Iris pigment epithelial cell (primary cell): ENCODE measurements at regions not wholly inside any gene's neighbourhood (a gene's known extent, or its start where the extent isn't known, plus 50 kb on each side); places are given as distances from the start of the nearest gene placed in this dataset.
"Not testable (repeated sequence)": the region's sequence is repeated elsewhere in the genome, so short reads cannot be mapped to it uniquely, and the experiment has no call there.

Source experiments
- DNase-seq: peaks from one replicate; pipeline ENCODE4 v3.0.0-alpha.2; 2011; ENCODE audit warnings: low read depth

GRCh38 chr1:172837816-172838679 lies 179.1 kb downstream of the FASLG start:
- peak; percentile 77 for DNase-seq

DNA sequence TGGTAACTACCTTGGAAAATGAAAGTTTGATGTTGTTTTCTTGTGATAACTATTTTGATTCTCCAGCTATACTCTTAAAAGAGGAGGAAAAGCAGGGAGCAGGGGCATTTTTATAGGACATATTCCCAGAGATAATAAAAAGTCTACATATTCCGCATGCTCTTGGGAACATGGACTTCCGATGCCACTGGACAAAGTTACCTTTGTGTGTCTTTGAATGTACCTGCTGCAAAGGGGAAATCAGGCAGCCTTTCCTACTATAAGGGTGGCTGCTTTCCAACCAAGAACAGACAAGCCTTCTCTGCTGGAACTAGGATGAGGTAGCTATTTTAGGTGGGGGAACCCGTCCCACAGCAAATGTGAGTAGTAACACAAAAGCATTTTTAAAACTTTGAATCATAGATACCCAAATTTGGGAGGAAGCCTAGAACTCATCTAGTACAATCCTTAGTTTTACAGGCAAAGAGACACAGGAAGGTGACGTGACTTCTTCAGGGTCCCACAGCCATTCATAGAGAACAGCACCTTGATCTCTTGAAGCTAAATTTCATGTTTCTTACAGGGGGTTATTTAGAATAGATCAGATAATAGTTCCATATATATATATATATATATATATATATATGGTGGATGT lies 179.9 kb downstream of the FASLG start:
- no peak for DNase-seq

DNA sequence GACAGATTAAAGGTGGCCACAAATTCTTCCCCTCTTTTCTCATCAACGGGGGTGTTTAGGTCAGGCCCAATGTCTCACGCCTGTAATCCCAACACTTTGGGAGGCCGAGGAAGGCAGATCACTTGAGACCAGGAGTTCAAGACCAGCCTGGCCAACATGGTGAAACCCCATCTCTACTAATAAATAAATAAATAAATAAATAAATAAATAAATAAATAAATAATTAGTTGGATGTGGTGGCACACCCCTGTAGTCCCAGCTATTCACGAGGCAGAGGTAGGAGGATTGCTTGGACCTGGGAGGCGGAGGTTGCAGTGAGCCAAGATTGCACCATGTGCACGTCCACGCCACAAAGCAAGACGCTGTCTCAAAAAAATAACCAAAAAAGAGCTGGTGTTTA lies 180.7 kb downstream of the FASLG start:
- not testable (repeated sequence) for DNase-seq

DNA sequence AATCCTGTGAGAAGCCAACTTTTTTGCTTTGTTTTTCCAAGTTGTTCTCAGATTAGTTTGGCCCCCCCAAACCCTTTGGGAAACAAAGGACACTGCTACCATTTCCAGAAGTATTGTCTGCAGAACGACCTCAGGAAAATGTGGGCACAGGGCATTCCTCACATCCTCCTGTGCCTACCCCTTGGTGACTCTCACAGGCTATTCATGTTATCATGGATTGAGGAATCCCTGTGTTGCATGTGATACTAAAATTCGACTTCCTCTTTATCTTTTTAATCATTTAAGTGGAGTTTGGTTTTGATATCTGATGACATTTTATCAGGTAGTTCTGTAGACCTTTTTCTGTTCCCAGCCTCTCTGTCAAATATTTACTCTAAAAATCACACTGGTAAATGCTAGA lies 184.5 kb downstream of the FASLG start:
- DNase-seq: no peak

- peak; percentile 65 for DNase-seq
These were observed 186.5 kb downstream of the FASLG start for GRCh38 chr1:172845371-172845770.

- no peak for DNase-seq
These were observed 187.0 kb downstream of the FASLG start for GRCh38 chr1:172845865-172846264.

DNA sequence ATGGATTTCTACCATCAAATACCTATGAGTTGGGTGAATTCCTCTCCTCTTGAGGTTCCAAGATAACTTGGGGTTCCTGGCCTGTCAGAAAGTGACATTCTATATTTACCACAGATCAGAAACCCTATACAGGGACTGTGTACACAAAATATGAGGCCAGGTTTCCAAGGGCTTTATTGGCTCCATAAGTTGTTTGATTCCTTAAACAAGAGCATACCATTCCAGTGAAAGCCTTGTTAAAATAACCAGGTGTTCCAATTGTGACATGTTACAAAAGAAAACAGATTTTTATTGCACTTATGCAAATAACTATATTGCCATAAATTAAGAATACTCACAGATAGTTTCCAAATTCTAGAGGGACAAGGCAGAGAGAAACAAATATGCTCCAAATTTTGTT lies 188.9 kb downstream of the FASLG start:
- DNase-seq: not testable (repeated sequence)

- DNase-seq: no peak
These were observed 190.8 kb downstream of the FASLG start for GRCh38 chr1:172849653-172850052.

- no peak for DNase-seq
These were observed 192.2 kb downstream of the FASLG start for GRCh38 chr1:172851077-172851476.

DNA sequence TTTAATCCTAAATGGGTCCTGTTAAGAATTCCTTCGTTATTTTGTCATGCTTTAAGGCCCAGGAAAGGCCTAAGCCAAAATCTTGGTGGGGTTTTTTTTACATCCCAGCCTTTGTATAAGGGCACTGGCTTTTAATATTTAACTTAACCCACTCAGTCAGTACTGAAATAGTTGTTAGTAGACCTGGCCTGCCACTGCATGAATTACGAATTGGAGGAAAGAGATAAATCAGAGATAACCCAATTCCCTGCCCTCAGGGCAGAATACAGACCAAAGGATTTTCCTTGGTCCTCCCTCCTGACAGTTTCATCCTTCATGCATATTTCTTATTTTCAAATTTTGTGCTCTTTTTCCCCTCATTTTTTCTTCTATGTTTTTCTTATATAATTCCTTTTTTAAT lies 193.0 kb downstream of the FASLG start:
- DNase-seq: no peak

- DNase-seq: not testable (repeated sequence)
These were observed 194.8 kb downstream of the TNFSF18 start for GRCh38 chr1:172855983-172856382.

DNA sequence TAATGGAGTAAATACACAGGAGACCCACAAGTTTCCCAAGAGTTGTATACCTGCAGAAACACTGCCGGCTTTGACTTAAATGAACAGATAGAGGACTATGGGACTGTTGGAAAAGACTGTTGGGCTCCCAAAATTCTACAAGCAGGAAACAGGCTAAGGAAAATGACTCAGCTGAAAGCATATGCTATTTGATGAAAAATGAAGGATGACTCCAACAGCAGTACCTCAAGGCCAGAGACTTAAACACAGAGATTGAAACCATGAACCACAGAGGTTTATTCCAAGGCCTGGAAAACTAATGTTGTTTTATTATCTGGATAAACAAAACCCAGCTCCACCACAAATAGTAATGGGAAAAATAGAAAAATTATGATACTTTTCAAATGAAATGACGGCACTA lies 187.7 kb downstream of the TNFSF18 start:
- peak; percentile 37 for DNase-seq

- no peak for DNase-seq
These were observed 183.4 kb downstream of the TNFSF18 start for GRCh38 chr1:172867216-172867818.

- DNase-seq: peak; percentile 65
These were observed 179.7 kb downstream of the TNFSF18 start for GRCh38 chr1:172870901-172871606.

GRCh38 chr1:172874950-172875349 lies 175.8 kb downstream of the TNFSF18 start:
- DNase-seq: peak; percentile 62

- peak; percentile 39 for DNase-seq
These were observed 174.8 kb downstream of the TNFSF18 start for GRCh38 chr1:172875892-172876291.

GRCh38 chr1:172882385-172882784 lies 168.4 kb downstream of the TNFSF18 start:
- no peak for DNase-seq

- DNase-seq: no peak
These were observed 167.9 kb downstream of the TNFSF18 start for GRCh38 chr1:172882791-172883386.

DNA sequence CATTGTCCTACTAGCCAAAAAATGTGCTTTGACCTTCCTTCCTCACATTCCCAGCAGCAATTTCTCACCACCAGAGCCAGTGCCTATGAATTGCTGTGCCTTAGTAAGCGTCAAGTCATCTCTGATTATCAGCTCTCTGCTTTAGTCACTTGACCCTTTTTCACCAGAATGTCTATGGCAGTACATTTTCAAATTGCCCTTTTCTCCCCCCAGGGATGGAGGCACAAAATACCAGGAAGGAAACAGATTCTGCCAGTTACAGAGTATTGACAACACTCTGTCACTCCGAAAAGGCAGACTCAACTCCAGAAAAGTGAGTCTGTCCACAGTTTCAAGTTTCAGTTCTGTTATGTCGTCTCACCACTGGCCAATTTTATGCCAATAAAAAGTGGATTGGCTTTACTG lies 167.4 kb downstream of the TNFSF18 start:
- no peak for DNase-seq

DNA sequence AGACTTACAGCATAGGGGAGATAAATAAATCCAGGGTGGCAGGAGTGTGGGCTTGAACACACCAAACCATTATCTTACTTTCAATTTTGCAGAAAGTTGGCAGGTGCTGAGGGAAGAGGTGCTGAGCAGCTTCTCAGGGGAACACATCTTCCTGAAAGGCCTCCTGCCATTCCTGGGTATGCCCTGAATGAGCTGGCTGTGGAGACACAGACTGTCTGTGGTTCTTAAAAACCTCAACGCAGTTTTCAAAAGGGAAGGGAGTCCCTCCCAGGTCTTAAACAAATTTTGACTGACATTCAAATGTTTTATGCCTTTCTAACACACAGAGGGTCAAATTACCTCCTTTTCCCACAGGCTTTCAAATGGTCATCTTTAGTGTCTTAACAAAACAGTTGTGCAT lies 166.9 kb downstream of the TNFSF18 start:
- no peak for DNase-seq

DNA sequence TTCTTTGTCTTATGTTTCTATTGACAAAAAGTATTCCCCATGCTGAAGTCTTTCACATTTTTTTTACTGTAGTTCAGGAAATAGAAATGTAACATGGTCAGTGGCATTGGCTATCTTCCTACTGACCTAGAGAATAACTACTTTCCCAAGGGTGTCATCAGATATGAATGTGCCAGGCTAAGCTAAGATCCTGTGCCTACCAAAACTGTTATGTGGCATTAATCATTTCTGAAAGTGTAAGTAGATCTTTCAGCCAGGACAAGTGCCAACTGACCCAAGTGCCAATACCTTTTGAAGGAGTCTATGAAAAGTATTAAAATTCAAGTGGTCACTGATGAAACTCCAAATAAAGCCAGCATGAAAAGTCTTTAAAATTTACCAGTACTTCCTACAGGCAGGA lies 165.3 kb downstream of the TNFSF18 start:
- no peak for DNase-seq

- no peak for DNase-seq
These were observed 164.8 kb downstream of the TNFSF18 start for GRCh38 chr1:172885971-172886370.
